T-cell (primary cell): ENCODE measurements at regions not wholly inside any gene's neighbourhood (a gene's known extent, or its start where the extent isn't known, plus 50 kb on each side); places are given as distances from the start of the nearest gene placed in this dataset.

Experiments
- ATAC-seq, 4 experiments: fragments of 200-7000 bp in 3 of 4; fragments of 150-1000 bp in 1 of 4; cut with Tn5 transposase; replicated peaks in 1 of 4; 1 replicate in 3 of 4; 2 replicates in 1 of 4; pipeline ENCODE4 v1.10.0; 2021; ENCODE audit warnings: moderate library complexity in 3 of 4, mild to moderate bottlenecking in 2 of 4, moderate number of reproducible peaks in 1 of 4
- CTCF ChIA-PET, 2 donors: fragments of 300-600 bp; sonication (Branson Sonifier 250); formaldehyde crosslinking; loops; one replicate each; lab custom pipeline; 2022; ENCODE audit warnings: antibody characterized with exemption in 2 of 2; lab: Charles Lee
- POLR2A ChIA-PET, 2 donors: fragments of 300-600 bp; sonication (Branson Sonifier 250); formaldehyde crosslinking; loops; one replicate each; lab custom pipeline; 2022; ENCODE audit warnings: antibody characterized with exemption in 2 of 2; lab: Charles Lee
- DNase-seq, 35 experiments: peaks; one replicate each; pipeline versions ENCODE4 v3.0.0 to v3.0.0-alpha.2; 2013 to 2023
- H3K27ac ChIP-seq: one replicate; pipeline ENCODE4 v1.5.1; 2013; ENCODE audit warnings: low read length
- H3K27me3 ChIP-seq, 2 experiments: replicated peaks in 1 of 2; 1 replicate in 1 of 2; 2 replicates in 1 of 2; pipeline versions ENCODE4 v1.6.1 to v1.7.0; 2013; ENCODE audit warnings: low read length in 1 of 2, mixed read lengths in 1 of 2; ENCODE audit not compliant: control insufficient read depth in 2 of 2, insufficient read depth in 2 of 2; ENCODE audit errors: extremely low read depth in 1 of 2
- H3K36me3 ChIP-seq, 2 donors: 1 replicate in 1 of 2; 2 replicates in 1 of 2; pipeline versions ENCODE4 v1.6.1 to v1.7.0; 2013; ENCODE audit warnings: low read length in 1 of 2; ENCODE audit not compliant: control insufficient read depth in 2 of 2, insufficient read depth in 1 of 2; ENCODE audit errors: extremely low read depth in 1 of 2
- H3K4me1 ChIP-seq, 2 experiments: 1 replicate in 1 of 2; 2 replicates in 1 of 2; pipeline versions ENCODE4 v1.6.1 to v1.7.0; 2013; ENCODE audit warnings: low read length in 2 of 2, mixed read lengths in 1 of 2; ENCODE audit not compliant: insufficient read depth in 2 of 2, control insufficient read depth in 1 of 2; ENCODE audit errors: extremely low read depth in 1 of 2
- H3K4me3 ChIP-seq, 2 donors: 1 replicate in 1 of 2; 2 replicates in 1 of 2; pipeline versions ENCODE4 v1.5.1 to v1.7.0; 2013; ENCODE audit warnings: mild to moderate bottlenecking in 2 of 2, low read length in 1 of 2, moderate library complexity in 1 of 2; ENCODE audit not compliant: control insufficient read depth in 1 of 2; ENCODE audit errors: extremely low read depth in 1 of 2
- H3K9me3 ChIP-seq: 2 replicates; pipeline ENCODE4 v1.7.0; 2013
- H3K27ac Mint-ChIP-seq, 2 donors: one replicate each; pipeline ENCODE4 v1.8.0; 2020 to 2021; ENCODE audit warnings: mild to moderate bottlenecking in 2 of 2, mixed read lengths in 2 of 2
- H3K27me3 Mint-ChIP-seq, 2 donors: one replicate each; pipeline ENCODE4 v1.8.0; 2021 to 2022; ENCODE audit warnings: mixed read lengths in 2 of 2
- H3K36me3 Mint-ChIP-seq: one replicate; pipeline ENCODE4 v1.8.0; 2021; ENCODE audit warnings: mixed read lengths
- H3K4me1 Mint-ChIP-seq, 3 donors: one replicate each; pipeline ENCODE4 v1.8.0; 2020 to 2022; ENCODE audit warnings: mixed read lengths in 3 of 3, mild to moderate bottlenecking in 1 of 3
- H3K4me3 Mint-ChIP-seq, 3 donors: one replicate each; pipeline ENCODE4 v1.8.0; 2020 to 2022; ENCODE audit warnings: mild to moderate bottlenecking in 3 of 3, mixed read lengths in 3 of 3, moderate library complexity in 3 of 3
- H3K9me3 Mint-ChIP-seq, 3 donors: one replicate each; pipeline ENCODE4 v1.8.0; 2020 to 2022; ENCODE audit warnings: mixed read lengths in 3 of 3
- WGBS: methylation state at CpG from one replicate; pipeline ENCODE4 v1.1.5; 2013; ENCODE audit warnings: missing lambda C conversion rate; ENCODE audit not compliant: insufficient coverage; 5-methylcytosine and 5-hydroxymethylcytosine counted together

GRCh38 chr5:54887663-54888062 lies 97.7 kb downstream of the ESM1 start:
- CTCF ChIA-PET = interaction anchor here in 1 of 2 donors (0.8 kb wide), 1 partner anchor 258 kb away, joined by 3 read pairs; no protein-coding TSS in a partner anchor
- POLR2A ChIA-PET = interaction anchor here in 1 of 2 donors (0.6 kb wide), 1 partner anchor 530 kb away, joined by 3 read pairs; no protein-coding TSS in a partner anchor
- peaks cover 7 to 27% of the 10 kb centered on the region in 2 experiments for H3K27me3 ChIP-seq

GRCh38 chr5:54886866-54887265 lies 98.5 kb downstream of the ESM1 start:
- Mint-ChIP-seq H3K4me1 (peaks cover 6 to 10% (median 8%) of the 10 kb centered on the region in 3 donors), H3K9me3 (no peaks in the 10 kb centered on the region), H3K36me3 (peaks cover 4% of the 10 kb centered on the region), H3K27ac (no peak overlapping the region), H3K27me3 (peaks cover 51 to 70% of the 10 kb centered on the region in 2 donors), H3K4me3 (no peak overlapping the region)
- Histone ChIP-seq H3K27ac (no peak overlapping the region), H3K9me3 (no peaks in the 10 kb centered on the region), H3K4me3 (no peak overlapping the region), H3K27me3 (peaks cover 7 to 28% of the 10 kb centered on the region in 2 experiments), H3K4me1 (peaks cover 0 to 13% of the 10 kb centered on the region in 2 experiments), H3K36me3 (no peaks in the 10 kb centered on the region)
- ATAC-seq = no peak
- POLR2A ChIA-PET = interaction anchor here in 1 of 2 donors (0.6 kb wide), 1 partner anchor 386 kb away, joined by 3 read pairs; no protein-coding TSS in a partner anchor
- DNase-seq = no peak
- CTCF ChIA-PET = interaction anchor here in 1 of 2 donors (0.6 to 1.3 kb wide), 2 partner anchors 14 to 466 kb away, joined by 3 read pairs; no protein-coding TSS in a partner anchor
- no CpG with 5 or more reads among the region's 1 CpG for WGBS

More at GRCh38 chr5:54887663-54888062, 97.7 kb downstream of the ESM1 start:
- Histone ChIP-seq H3K4me1 (peaks cover 0 to 13% of the 10 kb centered on the region in 2 experiments), H3K4me3 (no peak overlapping the region), H3K36me3 (no peaks in the 10 kb centered on the region), H3K9me3 (no peaks in the 10 kb centered on the region), H3K27ac (no peak overlapping the region)
- no CpG with 5 or more reads among the region's 1 CpG for WGBS
- H3K27me3 Mint-ChIP-seq = peaks cover 45 to 65% of the 10 kb centered on the region in 2 donors
- ATAC-seq (no peak), DNase-seq (no peak)
- peaks cover 6 to 10% (median 8%) of the 10 kb centered on the region in 3 donors for H3K4me1 Mint-ChIP-seq
- H3K9me3 Mint-ChIP-seq = no peaks in the 10 kb centered on the region
- no peak overlapping the region for H3K4me3 Mint-ChIP-seq
- H3K36me3 Mint-ChIP-seq = peaks cover 4% of the 10 kb centered on the region
- no peak overlapping the region for H3K27ac Mint-ChIP-seq

- peaks cover 4% of the 10 kb centered on the region for H3K36me3 Mint-ChIP-seq
- H3K4me1 Mint-ChIP-seq = peaks cover 6 to 15% (median 8%) of the 10 kb centered on the region in 3 donors
- Histone ChIP-seq H3K36me3 (no peaks in the 10 kb centered on the region), H3K27ac (no peak overlapping the region), H3K9me3 (no peaks in the 10 kb centered on the region), H3K27me3 (peaks cover 7 to 31% of the 10 kb centered on the region in 2 experiments), H3K4me3 (no peak overlapping the region), H3K4me1 (peaks cover 0 to 18% of the 10 kb centered on the region in 2 experiments)
- H3K9me3 Mint-ChIP-seq = peaks cover 0 to 2% (median 0%) of the 10 kb centered on the region in 3 donors
- H3K27ac Mint-ChIP-seq = no peak overlapping the region
- WGBS = 100% methylated on average over 1 of the region's 3 CpGs
- CTCF ChIA-PET = interaction anchor here (0.6 to 1.3 kb wide), 2 partner anchors 13 to 26 kb away, joined by 3 to 6 read pairs; no protein-coding TSS in a partner anchor
- H3K27me3 Mint-ChIP-seq = peaks cover 53 to 70% of the 10 kb centered on the region in 2 donors
- H3K4me3 Mint-ChIP-seq = no peak overlapping the region
- ATAC-seq (no peak), DNase-seq (no peak)
- POLR2A ChIA-PET = no interaction called here
These were observed 99.8 kb downstream of the ESM1 start for GRCh38 chr5:54885636-54886035.

GRCh38 chr5:54884195-54884536 lies 101.2 kb downstream of the ESM1 start:
- 38% methylated on average over 16 of the region's 18 CpGs for WGBS
- peaks cover 4% of the 10 kb centered on the region for H3K36me3 Mint-ChIP-seq
- peaks cover 6 to 15% (median 8%) of the 10 kb centered on the region in 3 donors for H3K4me1 Mint-ChIP-seq
- ChIA-PET POLR2A (no interaction called here), CTCF (no interaction called here)
- no peak for DNase-seq
- no peaks in the 10 kb centered on the region for H3K9me3 ChIP-seq
- H3K4me3 ChIP-seq = peak overlapping the region in 1 of 2 donors; percentile 70
- ATAC-seq = no peak
- H3K36me3 ChIP-seq = no peaks in the 10 kb centered on the region
- H3K4me1 ChIP-seq = peaks cover 0 to 18% of the 10 kb centered on the region in 2 experiments
- H3K9me3 Mint-ChIP-seq = peaks cover 0 to 2% (median 0%) of the 10 kb centered on the region in 3 donors
- H3K27me3 ChIP-seq = peaks cover 7 to 38% of the 10 kb centered on the region in 2 experiments
- no peak overlapping the region for H3K27ac ChIP-seq
- H3K27me3 Mint-ChIP-seq = peaks cover 54 to 65% of the 10 kb centered on the region in 2 donors
- peak overlapping the region in 2 of 3 donors; percentile 21 to 49 for H3K4me3 Mint-ChIP-seq
- no peak overlapping the region for H3K27ac Mint-ChIP-seq

- Histone ChIP-seq H3K27ac (no peak overlapping the region), H3K4me3 (peak overlapping the region; percentile 31 to 70), H3K36me3 (no peaks in the 10 kb centered on the region), H3K9me3 (no peaks in the 10 kb centered on the region), H3K27me3 (peaks cover 7 to 38% of the 10 kb centered on the region in 2 experiments), H3K4me1 (peaks cover 0 to 18% of the 10 kb centered on the region in 2 experiments)
- Mint-ChIP-seq H3K36me3 (peaks cover 4% of the 10 kb centered on the region), H3K4me1 (peaks cover 6 to 15% (median 8%) of the 10 kb centered on the region in 3 donors), H3K27ac (no peak overlapping the region), H3K27me3 (peaks cover 54 to 64% of the 10 kb centered on the region in 2 donors), H3K4me3 (peak overlapping the region; percentile 70 to 87 (median 78)), H3K9me3 (peaks cover 0 to 2% (median 0%) of the 10 kb centered on the region in 3 donors)
- ATAC-seq (peak; percentile 51 to 68 (median 60)), DNase-seq (peak in 4 of 35 experiments; percentile 1 to 13 (median 6))
- 14% methylated on average over 67 of the region's 75 CpGs for WGBS
- ChIA-PET CTCF (no interaction called here), POLR2A (no interaction called here)
These were observed 101.8 kb downstream of the ESM1 start for GRCh38 chr5:54883374-54884194.

- H3K27me3 ChIP-seq = peaks cover 7 to 38% of the 10 kb centered on the region in 2 experiments
- H3K27ac ChIP-seq = no peak overlapping the region
- H3K27me3 Mint-ChIP-seq = peaks cover 54 to 57% of the 10 kb centered on the region in 2 donors
- H3K36me3 Mint-ChIP-seq = peaks cover 4% of the 10 kb centered on the region
- WGBS = 100% methylated on average over 3 of the region's 8 CpGs
- H3K9me3 Mint-ChIP-seq = peaks cover 0 to 2% (median 0%) of the 10 kb centered on the region in 3 donors
- no peaks in the 10 kb centered on the region for H3K9me3 ChIP-seq
- no peak for DNase-seq
- H3K36me3 ChIP-seq = no peaks in the 10 kb centered on the region
- POLR2A ChIA-PET = no interaction called here
- CTCF ChIA-PET = interaction anchor here in 1 of 2 donors (1.1 kb wide), 1 partner anchor 277 kb away, joined by 3 read pairs; no protein-coding TSS in a partner anchor
- H3K4me3 ChIP-seq = peak overlapping the region in 1 of 2 donors; percentile 70
- peaks cover 0 to 18% of the 10 kb centered on the region in 2 experiments for H3K4me1 ChIP-seq
- ATAC-seq = no peak
- H3K4me1 Mint-ChIP-seq = peaks cover 6 to 15% (median 8%) of the 10 kb centered on the region in 3 donors
- H3K27ac Mint-ChIP-seq = no peak overlapping the region
- H3K4me3 Mint-ChIP-seq = peak overlapping the region; percentile 70 to 87 (median 78)
These were observed 102.6 kb downstream of the ESM1 start for GRCh38 chr5:54882841-54883240.
